ENCODE measurements at regions not wholly inside any gene's neighbourhood (a gene's known extent, or its start where the extent isn't known, plus 50 kb on each side); places are given as distances from the start of the nearest gene placed in this dataset.

- H4K5ac ChIP-seq (ENCODE audit: low read depth, low read length): no peak overlapping the region
- H3K9ac ChIP-seq (ENCODE audit: low read depth, low read length): no peak overlapping the region
- H3K27me3 ChIP-seq (ENCODE audit: control insufficient read depth, insufficient read depth, low read length): no peaks in the 10 kb centered on the region
- CTCF ChIA-PET: interaction anchor here (1.0 kb wide), 1 partner anchor 40 kb away, joined by 3 read pairs; no protein-coding TSS in a partner anchor
- 100% methylated on average over 1 of the region's 3 CpGs; no CpG with 5 or more reads in 1 of the 2 experiments for WGBS, 2 experiments (ENCODE audit: extremely low coverage in 2 of 2, insufficient read length in 1 of 2)
- H3K36me3 ChIP-seq (ENCODE audit: control insufficient read depth, insufficient read depth, low read length): no peaks in the 10 kb centered on the region
- POLR2A ChIA-PET (ENCODE audit: unreplicated experiment): no interaction called here
- H2AK9ac ChIP-seq (replicated peaks; ENCODE audit: low read depth, low read length, poor library complexity): no peak overlapping the region
- H2BK120ac ChIP-seq (ENCODE audit: low read depth, low read length): no peak overlapping the region
- H3K4me1 ChIP-seq (ENCODE audit: control insufficient read depth, insufficient read depth, low read length): no peaks in the 10 kb centered on the region
- H4K20me1 ChIP-seq (ENCODE audit: insufficient read depth, low read length): no peaks in the 10 kb centered on the region
- in situ Hi-C loops (cut with MboI; ENCODE audit: low sequenced_read_pairs): no loop called here
- H3K79me1 ChIP-seq (ENCODE audit: low read depth in 1 of 2, low read length in 2 of 2): no peaks in the 10 kb centered on the region
- H3K14ac ChIP-seq (replicated peaks; ENCODE audit: low read depth, low read length): no peak overlapping the region
- H2BK15ac ChIP-seq (ENCODE audit: low read depth, low read length): no peak overlapping the region
- no peak overlapping the region for H3K27ac ChIP-seq (ENCODE audit: insufficient read depth, low read length)
- ATAC-seq (ENCODE audit: low read depth) (no peak), DNase-seq (no peak)
- no peak for TF ChIP-seq CEBPB (IDR thresholded peaks at IDR 0.05; ENCODE audit: low read depth, low read length)
- TF ChIP-seq RAD21 (IDR thresholded peaks at IDR 0.05; ENCODE audit: low read length): no peak
- TF ChIP-seq CTCF (conservative IDR thresholded peaks at IDR 0.05; ENCODE audit: low read depth, low read length): no peak
- no peak for TF ChIP-seq NFE2L2 (IDR thresholded peaks at IDR 0.05; ENCODE audit: low read depth, low read length)
- TF ChIP-seq ELK1 (IDR thresholded peaks at IDR 0.05; ENCODE audit: borderline replicate concordance, low read depth, low read length): no peak
- no peak for TF ChIP-seq RCOR1 (IDR thresholded peaks at IDR 0.05; ENCODE audit: insufficient replicate concordance, low read length)
- TF ChIP-seq POLR2A (IDR thresholded peaks at IDR 0.05; ENCODE audit: low read depth, low read length): no peak
- no peak for TF ChIP-seq FOS (IDR thresholded peaks at IDR 0.05; ENCODE audit: low read depth, low read length)
- TF ChIP-seq SMC3 (IDR thresholded peaks at IDR 0.05; ENCODE audit: low read depth, low read length): no peak
- no peak for TF ChIP-seq CHD1 (IDR thresholded peaks at IDR 0.05; ENCODE audit: low read depth, low read length)
- no peak for TF ChIP-seq BHLHE40 (IDR thresholded peaks at IDR 0.05; ENCODE audit: low read depth, low read length)
- no peak for TF ChIP-seq RFX5 (IDR thresholded peaks at IDR 0.05; ENCODE audit: low read depth, low read length)
- no peak for TF ChIP-seq MAFK (IDR thresholded peaks at IDR 0.05; ENCODE audit: low read depth, low read length)
- H3K9me1 ChIP-seq (ENCODE audit: insufficient read depth, low read length): no peaks in the 10 kb centered on the region
- BruUV-seq (replicated peaks): no TSS peak
- H3K9me3 ChIP-seq (ENCODE audit: control insufficient read depth, insufficient read depth, low read length): no peaks in the 10 kb centered on the region
- H2BK5ac ChIP-seq (ENCODE audit: low read depth, low read length, poor library complexity, severe bottlenecking): no peak overlapping the region
- H2AK5ac ChIP-seq (ENCODE audit: low read depth, low read length): no peak overlapping the region
- H3K18ac ChIP-seq (ENCODE audit: low read depth, low read length): no peak overlapping the region
- H4K91ac ChIP-seq (ENCODE audit: insufficient read depth, low read depth, low read length): no peak overlapping the region
- H3K23ac ChIP-seq (ENCODE audit: low read depth, low read length): no peak overlapping the region
- no peak overlapping the region for H3K4me2 ChIP-seq (ENCODE audit: low read depth, low read length)
- no peak overlapping the region for H3K4ac ChIP-seq (ENCODE audit: low read depth, low read length)
- H3K56ac ChIP-seq (ENCODE audit: extremely low read depth, insufficient read depth, low read length): no peak overlapping the region
- H3K4me3 ChIP-seq (ENCODE audit: insufficient read depth, low read depth, low read length): no peak overlapping the region
- H2AFZ ChIP-seq (replicated peaks; ENCODE audit: low read length, poor library complexity): no peak overlapping the region
- dilution Hi-C loops (cut with HindIII; ENCODE audit: low sequenced_read_pairs, unreplicated experiment): no loop called here
- H2BK20ac ChIP-seq (ENCODE audit: low read depth, low read length): no peak overlapping the region
- intact Hi-C loops (cut with micrococcal nuclease): no loop called here
- no peak overlapping the region for H4K8ac ChIP-seq (ENCODE audit: low read depth in 2 of 2, low read length in 2 of 2)
Observed at GRCh38 chr17:71727723-71728122, 393.1 kb upstream of the SOX9 start.

Data from IMR-90 (cell line).